GM12878 (cell line): ENCODE measurements at regions not wholly inside any gene's neighbourhood (a gene's known extent, or its start where the extent isn't known, plus 50 kb on each side); places are given as distances from the start of the nearest gene placed in this dataset.

Experiments used
- ATAC-seq: fragments of 200-7000 bp; cut with Tn5 transposase; 3 replicates; pipeline ENCODE4 v1.9.1; 2020; ENCODE audit warnings: mild to moderate bottlenecking, moderate library complexity
- BruUV-seq: library from RNA; stranded (reverse); fragments of 400-500 nt; replicated peaks from 2 replicates; lab custom pipeline; 2021; lab: Mats Ljungman, UMichigan
- CTCF ChIA-PET: fragments of 300-600 bp; sonication (Branson Sonifier 250); formaldehyde crosslinking; extraction: SDS; loops from one replicate; lab custom pipeline; 2021; ENCODE audit warnings: inconsistent platforms; lab: Yijun Ruan, JAX
- POLR2A ChIA-PET: fragments of 350-600 bp; formaldehyde crosslinking; extraction: SDS; loops from one replicate; lab custom pipeline; 2021; ENCODE audit warnings: inconsistent platforms; lab: Charles Lee
- RAD21 ChIA-PET: fragments of 300-600 bp; sonication (Branson Sonifier 250); formaldehyde crosslinking; loops from one replicate; lab custom pipeline; 2023; ENCODE audit warnings: antibody characterized with exemption; ENCODE audit not compliant: unreplicated experiment; lab: Charles Lee
- SMC1A ChIA-PET: fragments of 300-600 bp; sonication (Branson Sonifier 250); formaldehyde crosslinking; loops from one replicate; lab custom pipeline; 2023; ENCODE audit not compliant: unreplicated experiment, uncharacterized antibody; lab: Charles Lee
- DNase-seq: peaks from one replicate; pipeline ENCODE4 v3.0.0-alpha.2; 2011; ENCODE audit warnings: low read depth, low spot score
- FAIRE-seq: peaks from 3 replicates; lab custom pipeline; 2011; peaks lifted over from hg19 to GRCh38; lab: Jason Lieb, UNC
- H2AFZ ChIP-seq: 2 replicates; pipeline ENCODE4 v1.6.0; 2011; ENCODE audit warnings: low read depth, low read length, control low read depth; ENCODE audit not compliant: control insufficient read depth
- H3K27ac ChIP-seq: 2 replicates; pipeline ENCODE4 v1.5.1; 2011; ENCODE audit warnings: control low read depth; ENCODE audit not compliant: control insufficient read depth, insufficient read depth
- H3K27me3 ChIP-seq, 2 experiments: replicated peaks in 1 of 2; 2 replicates each; pipeline versions ENCODE4 v1.6.0 to v1.6.1; 2011; ENCODE audit warnings: low read length in 1 of 2; ENCODE audit not compliant: control insufficient read depth in 2 of 2, insufficient read depth in 2 of 2
- H3K36me3 ChIP-seq, 2 experiments: 2 replicates each; pipeline ENCODE4 v1.5.1; 2011; ENCODE audit warnings: low read length in 1 of 2; ENCODE audit not compliant: control insufficient read depth in 2 of 2, insufficient read depth in 2 of 2
- H3K4me1 ChIP-seq: 2 replicates; pipeline ENCODE4 v1.6.1; 2011; ENCODE audit warnings: mild to moderate bottlenecking, low read length, moderate library complexity, mixed read lengths; ENCODE audit not compliant: control insufficient read depth, insufficient read depth
- H3K4me2 ChIP-seq: 2 replicates; pipeline ENCODE4 v1.6.0; 2011; ENCODE audit warnings: control low read depth; ENCODE audit not compliant: control insufficient read depth, insufficient read depth
- H3K4me3 ChIP-seq: fragments of 200-600 bp; sonication (generic); 2 replicates; pipeline ENCODE4 v1.5.1; 2016
- H3K79me2 ChIP-seq: 2 replicates; pipeline ENCODE4 v1.6.0; 2011; ENCODE audit warnings: low read length; ENCODE audit not compliant: control insufficient read depth, insufficient read depth
- H3K9ac ChIP-seq: 2 replicates; pipeline ENCODE4 v1.8.0; 2011; ENCODE audit warnings: low read length, control low read depth, mixed read lengths; ENCODE audit not compliant: control insufficient read depth, insufficient read depth
- H3K9me3 ChIP-seq: replicated peaks from 3 replicates; pipeline ENCODE4 v1.5.1; 2011; ENCODE audit warnings: mild to moderate bottlenecking, low read length; ENCODE audit not compliant: control insufficient read depth, insufficient read depth
- H4K20me1 ChIP-seq: 2 replicates; pipeline ENCODE4 v1.6.0; 2011; ENCODE audit not compliant: control insufficient read depth, insufficient read depth
- WGBS: methylation state at CpG from one replicate; pipeline ENCODE4 v1.1.6; 2016; ENCODE audit warnings: low lambda C conversion rate; ENCODE audit not compliant: insufficient replicate concordance, insufficient coverage; ENCODE audit errors: missing lambda C conversion rate; 5-methylcytosine and 5-hydroxymethylcytosine counted together
- in situ Hi-C: fragments of 300-500 bp; cut with MboI; formaldehyde crosslinking; loops from 9 replicates; pipeline ENCODE4 v1.14.3; 2018; ENCODE audit warnings: mixed read lengths
- intact Hi-C: fragments of 100-400 bp; cut with micrococcal nuclease; formaldehyde crosslinking; loops from one replicate; pipeline ENCODE4 v1.14.2; 2022; ENCODE audit not compliant: unreplicated experiment
- TF ChIP-seq, protein P1 (sequence below): fragments of 450-650 bp; IDR thresholded peaks from 2 replicates; pipeline ENCODE4 v1.6.1; 2018; ENCODE audit warnings: mild to moderate bottlenecking, low read depth, moderate library complexity; ENCODE audit not compliant: partially characterized antibody
- TF ChIP-seq, protein P2 (sequence below): fragments of 450-650 bp; IDR thresholded peaks from 2 replicates; pipeline ENCODE4 v1.6.1; 2018; ENCODE audit warnings: borderline replicate concordance, mild to moderate bottlenecking; ENCODE audit not compliant: partially characterized antibody

- Histone ChIP-seq H3K36me3 (no peaks in the 10 kb centered on the region), H3K27me3 (no peaks in the 10 kb centered on the region), H3K4me1 (no peaks in the 10 kb centered on the region), H2AFZ (no peak overlapping the region), H4K20me1 (no peaks in the 10 kb centered on the region), H3K9me3 (no peaks in the 10 kb centered on the region; the same call in 2 of the 3 replicates), H3K9ac (no peak overlapping the region), H3K79me2 (no peaks in the 10 kb centered on the region), H3K4me2 (no peak overlapping the region), H3K4me3 (no peak overlapping the region), H3K27ac (no peak overlapping the region)
- no peak for FAIRE-seq
- in situ Hi-C loops = no loop called here
- 35% methylated on average over 2 of the region's 2 CpGs for WGBS
- BruUV-seq = no TSS peak
- no peak for ATAC-seq
- POLR2A ChIA-PET = no interaction called here
- SMC1A ChIA-PET = no interaction called here
- DNase-seq = no peak
- CTCF ChIA-PET = interaction anchor here (1.2 kb wide), 1 partner anchor 12 kb away, joined by 3 read pairs; no protein-coding TSS in a partner anchor
- TF ChIP-seq, protein P1, sequence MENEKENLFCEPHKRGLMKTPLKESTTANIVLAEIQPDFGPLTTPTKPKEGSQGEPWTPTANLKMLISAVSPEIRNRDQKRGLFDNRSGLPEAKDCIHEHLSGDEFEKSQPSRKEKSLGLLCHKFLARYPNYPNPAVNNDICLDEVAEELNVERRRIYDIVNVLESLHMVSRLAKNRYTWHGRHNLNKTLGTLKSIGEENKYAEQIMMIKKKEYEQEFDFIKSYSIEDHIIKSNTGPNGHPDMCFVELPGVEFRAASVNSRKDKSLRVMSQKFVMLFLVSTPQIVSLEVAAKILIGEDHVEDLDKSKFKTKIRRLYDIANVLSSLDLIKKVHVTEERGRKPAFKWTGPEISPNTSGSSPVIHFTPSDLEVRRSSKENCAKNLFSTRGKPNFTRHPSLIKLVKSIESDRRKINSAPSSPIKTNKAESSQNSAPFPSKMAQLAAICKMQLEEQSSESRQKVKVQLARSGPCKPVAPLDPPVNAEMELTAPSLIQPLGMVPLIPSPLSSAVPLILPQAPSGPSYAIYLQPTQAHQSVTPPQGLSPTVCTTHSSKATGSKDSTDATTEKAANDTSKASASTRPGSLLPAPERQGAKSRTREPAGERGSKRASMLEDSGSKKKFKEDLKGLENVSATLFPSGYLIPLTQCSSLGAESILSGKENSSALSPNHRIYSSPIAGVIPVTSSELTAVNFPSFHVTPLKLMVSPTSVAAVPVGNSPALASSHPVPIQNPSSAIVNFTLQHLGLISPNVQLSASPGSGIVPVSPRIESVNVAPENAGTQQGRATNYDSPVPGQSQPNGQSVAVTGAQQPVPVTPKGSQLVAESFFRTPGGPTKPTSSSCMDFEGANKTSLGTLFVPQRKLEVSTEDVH = no peak
- TF ChIP-seq, protein P2, sequence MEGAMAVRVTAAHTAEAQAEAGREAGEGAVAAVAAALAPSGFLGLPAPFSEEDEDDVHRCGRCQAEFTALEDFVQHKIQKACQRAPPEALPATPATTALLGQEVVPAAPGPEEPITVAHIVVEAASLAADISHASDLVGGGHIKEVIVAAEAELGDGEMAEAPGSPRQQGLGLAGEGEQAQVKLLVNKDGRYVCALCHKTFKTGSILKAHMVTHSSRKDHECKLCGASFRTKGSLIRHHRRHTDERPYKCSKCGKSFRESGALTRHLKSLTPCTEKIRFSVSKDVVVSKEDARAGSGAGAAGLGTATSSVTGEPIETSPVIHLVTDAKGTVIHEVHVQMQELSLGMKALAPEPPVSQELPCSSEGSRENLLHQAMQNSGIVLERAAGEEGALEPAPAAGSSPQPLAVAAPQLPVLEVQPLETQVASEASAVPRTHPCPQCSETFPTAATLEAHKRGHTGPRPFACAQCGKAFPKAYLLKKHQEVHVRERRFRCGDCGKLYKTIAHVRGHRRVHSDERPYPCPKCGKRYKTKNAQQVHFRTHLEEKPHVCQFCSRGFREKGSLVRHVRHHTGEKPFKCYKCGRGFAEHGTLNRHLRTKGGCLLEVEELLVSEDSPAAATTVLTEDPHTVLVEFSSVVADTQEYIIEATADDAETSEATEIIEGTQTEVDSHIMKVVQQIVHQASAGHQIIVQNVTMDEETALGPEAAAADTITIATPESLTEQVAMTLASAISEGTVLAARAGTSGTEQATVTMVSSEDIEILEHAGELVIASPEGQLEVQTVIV = no peak
- intact Hi-C loops = no loop called here
- RAD21 ChIA-PET = no interaction called here
These were observed 537.3 kb upstream of the MGMT start for GRCh38 chr10:128929767-128930166.
